ENCODE measurements at regions not wholly inside any gene's neighbourhood (a gene's known extent, or its start where the extent isn't known, plus 50 kb on each side); places are given as distances from the start of the nearest gene placed in this dataset.

DNA sequence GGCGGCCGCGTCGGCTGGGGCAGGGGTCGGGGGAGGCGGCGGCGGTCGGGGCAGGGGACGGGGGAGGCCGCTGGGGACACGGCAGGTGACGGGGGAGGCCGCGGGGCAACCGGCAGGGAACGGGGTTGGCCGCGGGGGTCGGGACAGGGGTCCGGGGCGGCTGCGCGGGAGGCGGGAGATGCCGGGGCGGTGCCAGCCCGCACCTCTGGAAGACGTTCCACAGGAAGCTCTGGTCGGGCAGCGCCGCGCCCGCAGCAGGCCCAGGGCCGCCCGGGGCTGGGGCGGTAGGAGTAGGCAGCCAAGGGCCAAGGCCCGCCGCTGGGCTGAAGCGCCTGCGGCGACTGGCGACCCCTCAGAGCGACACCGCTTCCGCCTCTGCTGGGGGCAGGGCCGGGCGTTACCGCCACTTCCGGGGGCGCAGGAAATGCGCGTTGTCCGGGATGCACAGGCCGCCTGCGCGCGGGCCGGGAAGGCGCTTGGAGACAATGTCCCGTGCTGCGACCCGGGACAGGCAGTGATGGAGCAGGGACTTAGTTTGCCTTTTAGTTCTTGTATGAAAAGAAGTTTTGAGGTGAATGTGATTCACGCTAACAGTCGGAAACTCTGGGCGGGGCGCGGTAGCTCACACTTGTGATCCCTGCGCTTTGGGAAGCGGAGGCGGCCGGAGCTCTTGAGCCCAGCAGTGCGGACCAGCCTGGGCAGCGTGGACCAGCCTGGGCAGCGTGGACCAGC lies 110.0 kb upstream of the LPCAT1 start (continued):
- TF ChIP-seq, protein P1, sequence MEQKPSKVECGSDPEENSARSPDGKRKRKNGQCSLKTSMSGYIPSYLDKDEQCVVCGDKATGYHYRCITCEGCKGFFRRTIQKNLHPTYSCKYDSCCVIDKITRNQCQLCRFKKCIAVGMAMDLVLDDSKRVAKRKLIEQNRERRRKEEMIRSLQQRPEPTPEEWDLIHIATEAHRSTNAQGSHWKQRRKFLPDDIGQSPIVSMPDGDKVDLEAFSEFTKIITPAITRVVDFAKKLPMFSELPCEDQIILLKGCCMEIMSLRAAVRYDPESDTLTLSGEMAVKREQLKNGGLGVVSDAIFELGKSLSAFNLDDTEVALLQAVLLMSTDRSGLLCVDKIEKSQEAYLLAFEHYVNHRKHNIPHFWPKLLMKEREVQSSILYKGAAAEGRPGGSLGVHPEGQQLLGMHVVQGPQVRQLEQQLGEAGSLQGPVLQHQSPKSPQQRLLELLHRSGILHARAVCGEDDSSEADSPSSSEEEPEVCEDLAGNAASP (CRISPR knock-in tag; IDR thresholded peaks at IDR 0.05; ENCODE audit: borderline replicate concordance) = peak; percentile 62
- no peak for TF ChIP-seq ZNF550 (CRISPR knock-in tag; IDR thresholded peaks at IDR 0.05; ENCODE audit: borderline replicate concordance)
- no peak for TF ChIP-seq ZNF282 (IDR thresholded peaks at IDR 0.05; ENCODE audit: partially characterized antibody)
- 0 out of 2 replicates have a peak, but pooled peaks have one; percentile 28 for TF ChIP-seq ELF4 (CRISPR knock-in tag; IDR thresholded peaks at IDR 0.05; ENCODE audit: borderline replicate concordance)
- TF ChIP-seq ZNF552 (CRISPR knock-in tag; IDR thresholded peaks at IDR 0.05; ENCODE audit: borderline replicate concordance) = peak; percentile 72; the same call in 1 of the 2 replicates
- TF ChIP-seq SIN3A (IDR thresholded peaks at IDR 0.05; ENCODE audit: borderline replicate concordance, low read depth, low read length) = peak; percentile 95; the same call in 1 of the 2 replicates
- TF ChIP-seq SMYD3 (CRISPR knock-in tag; IDR thresholded peaks at IDR 0.05) = no peak
- TF ChIP-seq SP5 (CRISPR knock-in tag; IDR thresholded peaks at IDR 0.05; ENCODE audit: borderline replicate concordance, low read depth) = 0 out of 2 replicates have a peak, but pooled peaks have one; percentile 17
- no peak for TF ChIP-seq ZKSCAN8 (CRISPR knock-in tag; IDR thresholded peaks at IDR 0.05; ENCODE audit: borderline replicate concordance)
- TF ChIP-seq RARA (CRISPR knock-in tag; IDR thresholded peaks at IDR 0.05) = 0 out of 2 replicates have a peak, but pooled peaks have one; percentile 12
- TF ChIP-seq ZNF564 (CRISPR knock-in tag; IDR thresholded peaks at IDR 0.05) = peak; percentile 81
- no peak for TF ChIP-seq HNF4G (IDR thresholded peaks at IDR 0.05; ENCODE audit: borderline replicate concordance, low read depth, low read length)
- TF ChIP-seq HNF4G (CRISPR knock-in tag; IDR thresholded peaks at IDR 0.05; ENCODE audit: borderline replicate concordance, low read depth) = no peak
- TF ChIP-seq NFRKB (IDR thresholded peaks at IDR 0.05) = no peak
- TF ChIP-seq MED13 (CRISPR knock-in tag; IDR thresholded peaks at IDR 0.05) = no peak
- no peak for TF ChIP-seq SCMH1 (CRISPR knock-in tag; IDR thresholded peaks at IDR 0.05; ENCODE audit: borderline replicate concordance)
- TF ChIP-seq POGZ (CRISPR knock-in tag; IDR thresholded peaks at IDR 0.05) = peak; percentile 73
- TF ChIP-seq, protein P2, sequence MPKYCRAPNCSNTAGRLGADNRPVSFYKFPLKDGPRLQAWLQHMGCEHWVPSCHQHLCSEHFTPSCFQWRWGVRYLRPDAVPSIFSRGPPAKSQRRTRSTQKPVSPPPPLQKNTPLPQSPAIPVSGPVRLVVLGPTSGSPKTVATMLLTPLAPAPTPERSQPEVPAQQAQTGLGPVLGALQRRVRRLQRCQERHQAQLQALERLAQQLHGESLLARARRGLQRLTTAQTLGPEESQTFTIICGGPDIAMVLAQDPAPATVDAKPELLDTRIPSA (CRISPR knock-in tag; IDR thresholded peaks at IDR 0.05; ENCODE audit: borderline replicate concordance) = no peak
- no peak for TF ChIP-seq PLRG1 (conservative IDR thresholded peaks at IDR 0.05)
- no peak for TF ChIP-seq NBN (conservative IDR thresholded peaks at IDR 0.05)
- TF ChIP-seq, protein P3, sequence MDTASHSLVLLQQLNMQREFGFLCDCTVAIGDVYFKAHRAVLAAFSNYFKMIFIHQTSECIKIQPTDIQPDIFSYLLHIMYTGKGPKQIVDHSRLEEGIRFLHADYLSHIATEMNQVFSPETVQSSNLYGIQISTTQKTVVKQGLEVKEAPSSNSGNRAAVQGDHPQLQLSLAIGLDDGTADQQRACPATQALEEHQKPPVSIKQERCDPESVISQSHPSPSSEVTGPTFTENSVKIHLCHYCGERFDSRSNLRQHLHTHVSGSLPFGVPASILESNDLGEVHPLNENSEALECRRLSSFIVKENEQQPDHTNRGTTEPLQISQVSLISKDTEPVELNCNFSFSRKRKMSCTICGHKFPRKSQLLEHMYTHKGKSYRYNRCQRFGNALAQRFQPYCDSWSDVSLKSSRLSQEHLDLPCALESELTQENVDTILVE (CRISPR knock-in tag; IDR thresholded peaks at IDR 0.05) = peak; percentile 22; the same call in 1 of the 2 replicates
- peak; percentile 83; the same call in 1 of the 2 replicates for TF ChIP-seq DMAP1 (CRISPR knock-in tag; IDR thresholded peaks at IDR 0.05)
- TF ChIP-seq NAIF1 (CRISPR knock-in tag; IDR thresholded peaks at IDR 0.05; ENCODE audit: borderline replicate concordance) = 0 out of 2 replicates have a peak, but pooled peaks have one; percentile 20
- TF ChIP-seq, protein P4, sequence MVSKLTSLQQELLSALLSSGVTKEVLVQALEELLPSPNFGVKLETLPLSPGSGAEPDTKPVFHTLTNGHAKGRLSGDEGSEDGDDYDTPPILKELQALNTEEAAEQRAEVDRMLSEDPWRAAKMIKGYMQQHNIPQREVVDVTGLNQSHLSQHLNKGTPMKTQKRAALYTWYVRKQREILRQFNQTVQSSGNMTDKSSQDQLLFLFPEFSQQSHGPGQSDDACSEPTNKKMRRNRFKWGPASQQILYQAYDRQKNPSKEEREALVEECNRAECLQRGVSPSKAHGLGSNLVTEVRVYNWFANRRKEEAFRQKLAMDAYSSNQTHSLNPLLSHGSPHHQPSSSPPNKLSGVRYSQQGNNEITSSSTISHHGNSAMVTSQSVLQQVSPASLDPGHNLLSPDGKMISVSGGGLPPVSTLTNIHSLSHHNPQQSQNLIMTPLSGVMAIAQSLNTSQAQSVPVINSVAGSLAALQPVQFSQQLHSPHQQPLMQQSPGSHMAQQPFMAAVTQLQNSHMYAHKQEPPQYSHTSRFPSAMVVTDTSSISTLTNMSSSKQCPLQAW (CRISPR knock-in tag; IDR thresholded peaks at IDR 0.05) = peak; percentile 38; the same call in 1 of the 2 replicates
- TF ChIP-seq REXO4 (CRISPR knock-in tag; IDR thresholded peaks at IDR 0.05; ENCODE audit: borderline replicate concordance) = no peak
- peak; percentile 93 for TF ChIP-seq RBFOX2 (IDR thresholded peaks at IDR 0.05; ENCODE audit: low read depth, low read length)
- no peak for TF ChIP-seq DNMT3B (CRISPR knock-in tag; conservative IDR thresholded peaks at IDR 0.05)
- 0 out of 2 replicates have a peak, but pooled peaks have one; percentile 4 for TF ChIP-seq STAG1 (CRISPR knock-in tag; IDR thresholded peaks at IDR 0.05)

All from HepG2 (cell line).